ENCODE measurements at regions not wholly inside any gene's neighbourhood (a gene's known extent, or its start where the extent isn't known, plus 50 kb on each side); places are given as distances from the start of the nearest gene placed in this dataset.
"Not testable (repeated sequence)": the region's sequence is repeated elsewhere in the genome, so short reads cannot be mapped to it uniquely, and the experiment has no call there.

DNA sequence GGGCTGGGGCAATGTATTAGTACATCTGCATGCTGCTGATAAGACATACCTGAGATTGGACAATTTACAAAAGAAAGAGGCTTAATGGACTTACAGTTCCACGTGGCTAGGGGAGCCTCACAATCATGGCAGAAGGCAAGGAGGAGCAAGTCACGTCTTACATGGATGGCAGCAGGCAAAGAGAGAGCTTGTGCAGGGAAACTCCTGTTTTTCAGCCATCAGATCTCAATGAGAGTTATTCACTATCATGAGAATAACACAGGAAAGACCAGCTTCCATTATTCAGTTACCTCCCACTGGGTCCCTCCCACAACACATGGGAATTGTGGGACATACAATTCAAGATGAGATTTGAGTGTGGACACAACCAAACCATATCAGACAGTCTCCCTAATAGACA lies 504.2 kb upstream of the FANCL start:
- TF ChIP-seq, protein P1, sequence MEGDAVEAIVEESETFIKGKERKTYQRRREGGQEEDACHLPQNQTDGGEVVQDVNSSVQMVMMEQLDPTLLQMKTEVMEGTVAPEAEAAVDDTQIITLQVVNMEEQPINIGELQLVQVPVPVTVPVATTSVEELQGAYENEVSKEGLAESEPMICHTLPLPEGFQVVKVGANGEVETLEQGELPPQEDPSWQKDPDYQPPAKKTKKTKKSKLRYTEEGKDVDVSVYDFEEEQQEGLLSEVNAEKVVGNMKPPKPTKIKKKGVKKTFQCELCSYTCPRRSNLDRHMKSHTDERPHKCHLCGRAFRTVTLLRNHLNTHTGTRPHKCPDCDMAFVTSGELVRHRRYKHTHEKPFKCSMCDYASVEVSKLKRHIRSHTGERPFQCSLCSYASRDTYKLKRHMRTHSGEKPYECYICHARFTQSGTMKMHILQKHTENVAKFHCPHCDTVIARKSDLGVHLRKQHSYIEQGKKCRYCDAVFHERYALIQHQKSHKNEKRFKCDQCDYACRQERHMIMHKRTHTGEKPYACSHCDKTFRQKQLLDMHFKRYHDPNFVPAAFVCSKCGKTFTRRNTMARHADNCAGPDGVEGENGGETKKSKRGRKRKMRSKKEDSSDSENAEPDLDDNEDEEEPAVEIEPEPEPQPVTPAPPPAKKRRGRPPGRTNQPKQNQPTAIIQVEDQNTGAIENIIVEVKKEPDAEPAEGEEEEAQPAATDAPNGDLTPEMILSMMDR (conservative IDR thresholded peaks at IDR 0.05): not testable (repeated sequence)
- TF ChIP-seq EZH2 (IDR thresholded peaks at IDR 0.05; ENCODE audit: low read depth): not testable (repeated sequence)

Measured in PC-9 (cell line).